WTC11 (cell line): ENCODE measurements at regions not wholly inside any gene's neighbourhood (a gene's known extent, or its start where the extent isn't known, plus 50 kb on each side); places are given as distances from the start of the nearest gene placed in this dataset.

ENCODE experiments used
- ATAC-seq: fragments of 200-7000 bp; cut with Tn5 transposase; 2 replicates; pipeline ENCODE4 v1.10.0; 2021; ENCODE audit warnings: mild to moderate bottlenecking, moderate library complexity
- CTCF ChIA-PET: fragments of 300-600 bp; sonication (Branson Sonifier 250); formaldehyde crosslinking; loops from one replicate; lab custom pipeline; 2021; ENCODE audit warnings: antibody characterized with exemption; lab: Charles Lee
- POLR2A ChIA-PET: fragments of 350-600 bp; sonication (Branson Sonifier 250); formaldehyde crosslinking; loops from one replicate; lab custom pipeline; 2021; ENCODE audit warnings: antibody characterized with exemption; lab: Charles Lee
- DNase-seq: peaks from one replicate; pipeline ENCODE4 v3.0.0; 2021; ENCODE audit warnings: low spot score
- H3K27ac Mint-ChIP-seq: 2 replicates; pipeline ENCODE4 v1.8.0; 2021; ENCODE audit warnings: mixed read lengths
- H3K27me3 Mint-ChIP-seq: 2 replicates; pipeline ENCODE4 v1.8.0; 2021; ENCODE audit warnings: low read depth, mild to moderate bottlenecking, moderate library complexity, mixed read lengths
- H3K36me3 Mint-ChIP-seq: 2 replicates; pipeline ENCODE4 v1.8.0; 2021; ENCODE audit warnings: mixed read lengths
- H3K4me1 Mint-ChIP-seq: 2 replicates; pipeline ENCODE4 v1.8.0; 2022; ENCODE audit warnings: mixed read lengths
- H3K4me3 Mint-ChIP-seq: 2 replicates; pipeline ENCODE4 v1.8.0; 2021; ENCODE audit warnings: mild to moderate bottlenecking, moderate library complexity, mixed read lengths
- H3K9me3 Mint-ChIP-seq: 2 replicates; pipeline ENCODE4 v1.8.0; 2021; ENCODE audit warnings: mixed read lengths
- CREM ChIP-seq: sonication (generic); formaldehyde crosslinking; IDR thresholded peaks from 2 replicates; pipeline ENCODE4 v1.8.1; 2022; ENCODE audit warnings: mild to moderate bottlenecking, missing genetic modification reagents, moderate library complexity
- CTCF ChIP-seq: fragments of 200-600 bp; IDR thresholded peaks from 2 replicates; pipeline ENCODE4 v1.8.0; 2022; ENCODE audit warnings: antibody characterized with exemption
- ELF4 ChIP-seq: sonication (generic); formaldehyde crosslinking; IDR thresholded peaks from 2 replicates; pipeline ENCODE4 v1.8.1; 2022; ENCODE audit warnings: low read depth, mild to moderate bottlenecking, moderate library complexity, missing genetic modification reagents
- ESRRA ChIP-seq: sonication (generic); formaldehyde crosslinking; IDR thresholded peaks from 2 replicates; pipeline ENCODE4 v1.8.1; 2022; ENCODE audit warnings: mild to moderate bottlenecking, missing genetic modification reagents, borderline replicate concordance
- ETV6 ChIP-seq: sonication (generic); formaldehyde crosslinking; IDR thresholded peaks from 2 replicates; pipeline ENCODE4 v1.8.1; 2022; ENCODE audit warnings: mild to moderate bottlenecking, missing genetic modification reagents
- FOXJ3 ChIP-seq: sonication (generic); formaldehyde crosslinking; IDR thresholded peaks from 2 replicates; pipeline ENCODE4 v1.9.0; 2021; ENCODE audit warnings: missing genetic modification reagents, mild to moderate bottlenecking, borderline replicate concordance
- FOXP4 ChIP-seq: sonication (generic); formaldehyde crosslinking; IDR thresholded peaks from 2 replicates; pipeline ENCODE4 v1.8.0; 2022; ENCODE audit warnings: mild to moderate bottlenecking, missing genetic modification reagents
- JAZF1 ChIP-seq: fragments of 250-450 bp; sonication (Bioruptor Pico); IDR thresholded peaks from 2 replicates; pipeline ENCODE4 v1.9.0; 2021; ENCODE audit warnings: moderate library complexity, mild to moderate bottlenecking, inconsistent platforms
- MXD4 ChIP-seq: fragments of 250-450 bp; sonication (Bioruptor Pico); IDR thresholded peaks from 2 replicates; pipeline ENCODE4 v1.8.0; 2021; ENCODE audit warnings: mild to moderate bottlenecking, moderate library complexity, borderline replicate concordance
- NFYB ChIP-seq: sonication (generic); formaldehyde crosslinking; conservative IDR thresholded peaks from 2 replicates; pipeline ENCODE4 v1.8.0; 2022; ENCODE audit warnings: low read depth, missing genetic modification reagents
- PREB ChIP-seq: sonication (generic); formaldehyde crosslinking; IDR thresholded peaks from 2 replicates; pipeline ENCODE4 v1.8.1; 2022; ENCODE audit warnings: mild to moderate bottlenecking, missing genetic modification reagents, moderate library complexity, borderline replicate concordance
- RORB ChIP-seq: fragments of 250-450 bp; sonication (Bioruptor Pico); IDR thresholded peaks from 2 replicates; pipeline ENCODE4 v1.9.0; 2021; ENCODE audit warnings: mild to moderate bottlenecking
- SMAD4 ChIP-seq: sonication (generic); formaldehyde crosslinking; IDR thresholded peaks from 2 replicates; pipeline ENCODE4 v1.8.0; 2022; ENCODE audit warnings: mild to moderate bottlenecking, missing genetic modification reagents
- TEAD4 ChIP-seq: sonication (generic); formaldehyde crosslinking; IDR thresholded peaks from 2 replicates; pipeline ENCODE4 v1.8.0; 2022; ENCODE audit warnings: mild to moderate bottlenecking, missing genetic modification reagents
- ZNF138 ChIP-seq: sonication (generic); formaldehyde crosslinking; conservative IDR thresholded peaks from 2 replicates; pipeline ENCODE4 v1.8.1; 2022; ENCODE audit warnings: mild to moderate bottlenecking, moderate library complexity, missing genetic modification reagents
- ZNF232 ChIP-seq: sonication (generic); formaldehyde crosslinking; IDR thresholded peaks from 2 replicates; pipeline ENCODE4 v1.8.0; 2022; ENCODE audit warnings: mild to moderate bottlenecking, missing genetic modification reagents
- ZNF423 ChIP-seq: fragments of 250-450 bp; sonication (Bioruptor Pico); IDR thresholded peaks from 2 replicates; pipeline ENCODE4 v2.1.2; 2022; ENCODE audit warnings: mild to moderate bottlenecking, moderate library complexity
- ZNF425 ChIP-seq: fragments of 250-450 bp; sonication (Bioruptor Pico); conservative IDR thresholded peaks from 2 replicates; pipeline ENCODE4 v1.9.0; 2021; ENCODE audit warnings: mild to moderate bottlenecking
- TF ChIP-seq, protein P1 (sequence below): fragments of 250-450 bp; sonication (Bioruptor Pico); IDR thresholded peaks from 2 replicates; pipeline ENCODE4 v1.9.0; 2021; ENCODE audit warnings: moderate library complexity, mild to moderate bottlenecking, inconsistent platforms, borderline replicate concordance
- TF ChIP-seq, protein P2 (sequence below): sonication (generic); formaldehyde crosslinking; IDR thresholded peaks from 2 replicates; pipeline ENCODE4 v1.8.1; 2022; ENCODE audit warnings: low read depth, mild to moderate bottlenecking, moderate library complexity, missing genetic modification reagents, borderline replicate concordance
- TF ChIP-seq, protein P3 (sequence below): sonication (generic); formaldehyde crosslinking; IDR thresholded peaks from 2 replicates; pipeline ENCODE4 v1.8.0; 2022; ENCODE audit warnings: mild to moderate bottlenecking, missing genetic modification reagents
- TF ChIP-seq, protein P4 (sequence below): fragments of 250-450 bp; sonication (Bioruptor Pico); IDR thresholded peaks from 2 replicates; pipeline ENCODE4 v2.1.2; 2022; ENCODE audit warnings: mild to moderate bottlenecking, moderate library complexity

- H3K36me3 Mint-ChIP-seq: no peaks in the 10 kb centered on the region
- H3K27me3 Mint-ChIP-seq: peaks cover 8% of the 10 kb centered on the region
- POLR2A ChIA-PET: no interaction called here
- TF ChIP-seq, protein P1, sequence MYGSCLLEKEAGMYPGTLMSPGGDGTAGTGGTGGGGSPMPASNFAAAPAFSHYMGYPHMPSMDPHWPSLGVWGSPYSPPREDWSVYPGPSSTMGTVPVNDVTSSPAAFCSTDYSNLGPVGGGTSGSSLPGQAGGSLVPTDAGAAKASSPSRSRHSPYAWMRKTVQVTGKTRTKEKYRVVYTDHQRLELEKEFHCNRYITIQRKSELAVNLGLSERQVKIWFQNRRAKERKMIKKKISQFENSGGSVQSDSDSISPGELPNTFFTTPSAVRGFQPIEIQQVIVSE: no peak
- no peak for TF ChIP-seq MXD4 (CRISPR knock-in tag)
- TF ChIP-seq ETV6 (CRISPR knock-in tag): no peak
- TF ChIP-seq PREB (CRISPR knock-in tag): no peak
- no peak for TF ChIP-seq ELF4 (CRISPR knock-in tag)
- no peak for TF ChIP-seq RORB (CRISPR knock-in tag)
- no peak for TF ChIP-seq FOXJ3 (CRISPR knock-in tag)
- TF ChIP-seq SMAD4: no peak
- no peak for TF ChIP-seq ESRRA (CRISPR knock-in tag)
- TF ChIP-seq NFYB (CRISPR knock-in tag): no peak
- TF ChIP-seq FOXP4 (CRISPR knock-in tag): no peak
- no peak for TF ChIP-seq TEAD4 (CRISPR knock-in tag)
- no peak for TF ChIP-seq ZNF138
- TF ChIP-seq CTCF: no peak
- TF ChIP-seq, protein P2, sequence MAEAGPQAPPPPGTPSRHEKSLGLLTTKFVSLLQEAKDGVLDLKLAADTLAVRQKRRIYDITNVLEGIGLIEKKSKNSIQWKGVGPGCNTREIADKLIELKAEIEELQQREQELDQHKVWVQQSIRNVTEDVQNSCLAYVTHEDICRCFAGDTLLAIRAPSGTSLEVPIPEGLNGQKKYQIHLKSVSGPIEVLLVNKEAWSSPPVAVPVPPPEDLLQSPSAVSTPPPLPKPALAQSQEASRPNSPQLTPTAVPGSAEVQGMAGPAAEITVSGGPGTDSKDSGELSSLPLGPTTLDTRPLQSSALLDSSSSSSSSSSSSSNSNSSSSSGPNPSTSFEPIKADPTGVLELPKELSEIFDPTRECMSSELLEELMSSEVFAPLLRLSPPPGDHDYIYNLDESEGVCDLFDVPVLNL (CRISPR knock-in tag): no peak
- TF ChIP-seq, all 79 proteins: peak for 0
- no peak for ATAC-seq
- no peaks in the 10 kb centered on the region for H3K9me3 Mint-ChIP-seq
- CTCF ChIA-PET: no interaction called here
- no peak for DNase-seq
- H3K4me1 Mint-ChIP-seq: peaks cover 12% of the 10 kb centered on the region
- no peak overlapping the region for H3K4me3 Mint-ChIP-seq
- no peak overlapping the region for H3K27ac Mint-ChIP-seq
These were observed 185.0 kb upstream of the NRXN3 start for GRCh38 chr14:77985211-77985615.

GRCh38 chr14:77986773-77987172 lies 183.4 kb upstream of the NRXN3 start:
- no peak for ATAC-seq
- no peak for DNase-seq
- Mint-ChIP-seq H3K4me3 (no peak overlapping the region), H3K27ac (no peak overlapping the region), H3K9me3 (no peaks in the 10 kb centered on the region), H3K4me1 (0 out of 2 replicates have a peak, but pooled peaks cover 4% of the 10 kb centered on the region), H3K27me3 (no peaks in the 10 kb centered on the region)
- TF ChIP-seq JAZF1 (CRISPR knock-in tag) (no peak), ZNF425 (CRISPR knock-in tag) (no peak), ZNF232 (CRISPR knock-in tag) (no peak), SMAD4 (no peak), ETV6 (CRISPR knock-in tag) (no peak), CREM (CRISPR knock-in tag) (no peak), ZNF423 (CRISPR knock-in tag) (no peak), TEAD4 (CRISPR knock-in tag) (no peak)
- TF ChIP-seq, protein P3, sequence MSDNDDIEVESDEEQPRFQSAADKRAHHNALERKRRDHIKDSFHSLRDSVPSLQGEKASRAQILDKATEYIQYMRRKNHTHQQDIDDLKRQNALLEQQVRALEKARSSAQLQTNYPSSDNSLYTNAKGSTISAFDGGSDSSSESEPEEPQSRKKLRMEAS: no peak
- TF ChIP-seq, protein P4, sequence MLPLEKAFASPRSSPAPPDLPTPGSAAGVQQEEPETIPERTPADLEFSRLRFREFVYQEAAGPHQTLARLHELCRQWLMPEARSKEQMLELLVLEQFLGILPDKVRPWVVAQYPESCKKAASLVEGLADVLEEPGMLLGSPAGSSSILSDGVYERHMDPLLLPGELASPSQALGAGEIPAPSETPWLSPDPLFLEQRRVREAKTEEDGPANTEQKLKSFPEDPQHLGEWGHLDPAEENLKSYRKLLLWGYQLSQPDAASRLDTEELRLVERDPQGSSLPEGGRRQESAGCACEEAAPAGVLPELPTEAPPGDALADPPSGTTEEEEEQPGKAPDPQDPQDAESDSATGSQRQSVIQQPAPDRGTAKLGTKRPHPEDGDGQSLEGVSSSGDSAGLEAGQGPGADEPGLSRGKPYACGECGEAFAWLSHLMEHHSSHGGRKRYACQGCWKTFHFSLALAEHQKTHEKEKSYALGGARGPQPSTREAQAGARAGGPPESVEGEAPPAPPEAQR: no peak
- TF ChIP-seq, all 79 proteins: peak for 0
- ChIA-PET CTCF (interaction anchor here (1.1 kb wide), 1 partner anchor 12 kb away, joined by 5 read pairs; no protein-coding TSS in a partner anchor), POLR2A (no interaction called here)
- H3K36me3 Mint-ChIP-seq: no peaks in the 10 kb centered on the region
